ENCODE measurements at regions not wholly inside any gene's neighbourhood (a gene's known extent, or its start where the extent isn't known, plus 50 kb on each side); places are given as distances from the start of the nearest gene placed in this dataset.

GRCh38 chr12:90512518-90512917, 442.5 kb downstream of the CCER1 start:
- TF ChIP-seq POLR2A (IDR thresholded peaks at IDR 0.05) (no peak), CTCF (IDR thresholded peaks at IDR 0.05) (no peak)
